Gastroesophageal sphincter (tissue), 4 donors: ENCODE measurements at regions not wholly inside any gene's neighbourhood (a gene's known extent, or its start where the extent isn't known, plus 50 kb on each side); places are given as distances from the start of the nearest gene placed in this dataset.

Experiments
- ATAC-seq: fragments of 150-250 bp; one replicate; pipeline ENCODE4 v1.9.1; 2016; ENCODE audit warnings: mild to moderate bottlenecking, moderate library complexity
- H3K27ac ChIP-seq, 4 donors: fragments of 200-600 bp; sonication (generic) in 3 of 4; 1 replicate in 3 of 4; 2 replicates in 1 of 4; pipeline ENCODE4 v1.5.1; 2016 to 2019
- H3K27me3 ChIP-seq: fragments of 200-600 bp; sonication (generic); one replicate; pipeline ENCODE4 v1.5.1; 2019
- H3K36me3 ChIP-seq, 2 donors: fragments of 200-600 bp; sonication (generic); one replicate each; pipeline ENCODE4 v1.5.1; 2019; ENCODE audit warnings: control low read depth in 1 of 2
- H3K4me1 ChIP-seq, 3 donors: fragments of 200-600 bp; sonication (generic); 1 replicate in 2 of 3; 2 replicates in 1 of 3; pipeline ENCODE4 v1.5.1; 2016 to 2019; ENCODE audit warnings: control low read depth in 2 of 3
- H3K4me3 ChIP-seq, 2 donors: fragments of 200-600 bp; sonication (generic); one replicate each; pipeline ENCODE4 v1.5.1; 2019; ENCODE audit warnings: mild to moderate bottlenecking in 1 of 2, moderate library complexity in 1 of 2
- H3K9me3 ChIP-seq, 3 donors: fragments of 200-600 bp; sonication (generic); one replicate each; pipeline ENCODE4 v1.5.1; 2017 to 2019; ENCODE audit warnings: control low read depth in 2 of 3
- CTCF ChIP-seq, 4 experiments: fragments of 200-600 bp in 2 of 4; fragments of 450-650 bp in 2 of 4; sonication (generic) in 1 of 4; IDR thresholded peaks; one replicate each; pipeline ENCODE4 v1.5.1; 2017 to 2019; ENCODE audit warnings: antibody characterized with exemption in 4 of 4, mild to moderate bottlenecking in 2 of 4, moderate library complexity in 2 of 4
- EP300 ChIP-seq: sonication (generic); formaldehyde crosslinking; IDR thresholded peaks from one replicate; pipeline ENCODE4 v1.6.1; 2017; ENCODE audit warnings: antibody characterized with exemption, mild to moderate bottlenecking
- POLR2A ChIP-seq, 2 donors: fragments of 450-650 bp; IDR thresholded peaks; one replicate each; pipeline ENCODE4 v1.6.1; 2017; ENCODE audit warnings: antibody characterized with exemption in 2 of 2, mild to moderate bottlenecking in 2 of 2, moderate library complexity in 1 of 2
- POLR2AphosphoS5 ChIP-seq: sonication (generic); formaldehyde crosslinking; IDR thresholded peaks from one replicate; pipeline ENCODE4 v1.6.1; 2017; ENCODE audit warnings: antibody characterized with exemption
- WGBS, 2 donors: methylation state at CpG; one replicate each; pipeline ENCODE4 v1.1.5; 2018; ENCODE audit warnings: low coverage in 1 of 2; 5-methylcytosine and 5-hydroxymethylcytosine counted together

GRCh38 chrX:39869846-39870601 lies 227.7 kb downstream of the BCOR start:
- Histone ChIP-seq H3K36me3 (no peaks in the 10 kb centered on the region), H3K4me3 (no peak overlapping the region), H3K27ac (no peak overlapping the region), H3K27me3 (no peaks in the 10 kb centered on the region), H3K4me1 (no peaks in the 10 kb centered on the region), H3K9me3 (no peaks in the 10 kb centered on the region)
- TF ChIP-seq CTCF (IDR thresholded peaks at IDR 0.05): no peak
- WGBS, 2 donors: 77 to 80% methylated on average over 1 to 4 of the region's 7 CpGs
- ATAC-seq: no peak

GRCh38 chrX:39871648-39872047 lies 226.1 kb downstream of the BCOR start:
- Histone ChIP-seq H3K27me3 (no peaks in the 10 kb centered on the region), H3K4me3 (no peak overlapping the region), H3K27ac (no peak overlapping the region), H3K36me3 (no peaks in the 10 kb centered on the region), H3K4me1 (no peaks in the 10 kb centered on the region), H3K9me3 (no peaks in the 10 kb centered on the region)
- ATAC-seq: no peak
- TF ChIP-seq POLR2AphosphoS5: no peak
- TF ChIP-seq EP300: no peak
- no peak for TF ChIP-seq CTCF (IDR thresholded peaks at IDR 0.05)
- no peak for TF ChIP-seq POLR2A (IDR thresholded peaks at IDR 0.05)
- WGBS, 2 donors: 79 to 83% methylated on average over 5 of the region's 8 CpGs

GRCh38 chrX:39873117-39873516 lies 224.6 kb downstream of the BCOR start:
- no peak overlapping the region for H3K4me3 ChIP-seq
- 69 to 100% methylated on average over 1 to 2 of the region's 5 CpGs for WGBS, 2 donors
- H3K36me3 ChIP-seq: no peaks in the 10 kb centered on the region
- no peaks in the 10 kb centered on the region for H3K27me3 ChIP-seq
- no peaks in the 10 kb centered on the region for H3K4me1 ChIP-seq
- H3K9me3 ChIP-seq: no peaks in the 10 kb centered on the region
- TF ChIP-seq CTCF (IDR thresholded peaks at IDR 0.05): no peak
- no peak for TF ChIP-seq EP300
- TF ChIP-seq POLR2AphosphoS5: no peak
- TF ChIP-seq POLR2A (IDR thresholded peaks at IDR 0.05): no peak
- no peak for ATAC-seq
- no peak overlapping the region for H3K27ac ChIP-seq

GRCh38 chrX:39874202-39874816 lies 223.4 kb downstream of the BCOR start:
- Histone ChIP-seq H3K4me1 (no peaks in the 10 kb centered on the region), H3K36me3 (no peaks in the 10 kb centered on the region), H3K9me3 (no peaks in the 10 kb centered on the region), H3K27me3 (no peaks in the 10 kb centered on the region), H3K27ac (no peak overlapping the region), H3K4me3 (no peak overlapping the region)
- ATAC-seq: no peak
- TF ChIP-seq POLR2AphosphoS5 (no peak), POLR2A (IDR thresholded peaks at IDR 0.05) (no peak), CTCF (IDR thresholded peaks at IDR 0.05) (no peak), EP300 (no peak)
- 90 to 100% methylated on average over 1 to 2 of the region's 5 CpGs for WGBS, 2 donors
